AG08396 (cell line): ENCODE measurements at regions not wholly inside any gene's neighbourhood (a gene's known extent, or its start where the extent isn't known, plus 50 kb on each side); places are given as distances from the start of the nearest gene placed in this dataset.
"Not testable (repeated sequence)": the region's sequence is repeated elsewhere in the genome, so short reads cannot be mapped to it uniquely, and the experiment has no call there.

Experiments used
- DNase-seq: peaks from one replicate; pipeline ENCODE4 v3.0.0; 2012; ENCODE audit warnings: low spot score, mixed read lengths

GRCh38 chr19:27966390-27966816 is 1246.5 kb downstream of the UQCRFS1 start:
- DNase-seq: peak; percentile 6

DNA sequence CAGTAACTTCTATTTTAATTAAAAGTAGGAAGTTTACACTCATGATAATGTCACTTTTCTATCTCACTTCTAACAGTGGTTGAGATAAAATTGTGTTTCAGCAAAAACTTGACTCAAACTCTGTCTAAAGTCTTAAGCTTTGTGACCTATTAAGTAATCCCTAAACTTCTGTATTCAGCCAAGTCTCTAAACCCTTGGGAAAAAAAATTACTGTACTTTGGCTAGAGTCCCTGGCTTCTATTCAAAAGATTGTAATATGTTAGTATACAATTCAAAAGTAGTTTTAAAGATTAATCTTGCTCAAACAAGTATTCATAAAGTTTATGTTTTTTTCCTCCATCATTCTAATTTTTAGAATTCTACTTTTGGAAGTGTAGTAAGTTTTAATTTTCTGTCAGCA is 1248.8 kb downstream of the UQCRFS1 start:
- DNase-seq: no peak

DNA sequence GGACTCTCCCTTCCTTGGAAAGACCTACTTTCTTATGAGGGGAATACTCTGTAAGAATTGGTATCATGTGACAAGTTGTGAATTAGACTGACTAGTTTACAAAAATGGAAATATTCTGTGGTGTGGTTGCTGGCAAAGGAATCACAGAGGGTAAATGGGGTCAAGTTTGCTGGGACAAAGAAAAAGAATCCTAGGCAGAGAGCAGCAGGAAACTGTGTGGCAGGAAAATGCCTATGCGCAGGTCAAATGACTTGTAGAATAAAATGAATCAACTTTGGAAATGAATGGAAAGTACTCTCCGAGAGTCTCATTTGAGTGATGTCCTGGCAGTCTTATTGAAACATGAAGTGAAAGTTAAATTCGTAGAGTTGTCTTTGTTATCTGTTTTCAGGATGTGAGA is 1250.7 kb downstream of the UQCRFS1 start:
- DNase-seq: no peak

DNA sequence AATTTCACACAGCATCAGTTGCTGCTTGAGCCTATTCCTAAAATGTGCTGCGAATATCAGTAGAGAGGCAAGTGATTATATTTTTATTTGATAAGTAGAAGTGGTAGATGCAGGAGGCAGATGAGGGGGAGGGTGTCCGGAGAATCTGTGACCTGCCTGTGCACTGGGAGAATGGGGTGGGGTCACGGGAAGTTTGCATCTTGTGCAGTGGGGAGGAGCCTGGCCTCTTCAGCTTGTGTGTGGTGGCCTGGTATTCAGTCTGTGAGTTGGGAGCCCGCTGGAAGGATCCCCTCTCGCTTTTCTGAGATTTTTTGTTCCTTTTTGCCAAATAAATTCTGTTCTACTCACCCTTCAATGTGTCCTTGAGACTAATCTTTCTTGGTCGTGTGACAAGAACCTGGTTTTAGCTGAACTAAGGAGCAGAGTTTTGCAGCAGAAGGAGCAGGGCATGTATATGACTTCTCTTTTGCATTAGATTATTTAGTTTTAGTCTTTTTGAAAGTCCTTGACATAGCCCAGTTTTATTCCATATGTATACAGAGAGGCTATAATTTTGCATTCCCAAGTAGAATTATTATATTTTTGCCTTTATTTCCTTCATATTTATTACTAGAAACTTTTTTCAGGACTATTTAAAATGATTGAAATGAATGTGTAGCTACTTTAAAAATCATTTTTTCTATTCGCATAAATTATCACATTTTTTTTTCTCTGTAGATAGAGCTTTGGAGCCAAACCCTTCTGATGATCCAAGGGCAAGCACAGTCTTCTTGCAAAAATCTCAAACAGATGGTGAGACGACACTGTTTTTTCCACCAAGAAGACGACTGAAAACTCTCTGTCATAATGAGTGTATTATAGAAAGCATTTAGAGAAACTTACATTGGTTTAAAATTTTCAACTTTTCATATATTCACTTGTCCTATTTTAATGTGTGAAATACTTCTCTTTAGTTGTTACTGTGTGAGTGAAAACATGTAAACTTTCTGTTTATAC is 1257.2 kb downstream of the UQCRFS1 start:
- DNase-seq: no peak

DNA sequence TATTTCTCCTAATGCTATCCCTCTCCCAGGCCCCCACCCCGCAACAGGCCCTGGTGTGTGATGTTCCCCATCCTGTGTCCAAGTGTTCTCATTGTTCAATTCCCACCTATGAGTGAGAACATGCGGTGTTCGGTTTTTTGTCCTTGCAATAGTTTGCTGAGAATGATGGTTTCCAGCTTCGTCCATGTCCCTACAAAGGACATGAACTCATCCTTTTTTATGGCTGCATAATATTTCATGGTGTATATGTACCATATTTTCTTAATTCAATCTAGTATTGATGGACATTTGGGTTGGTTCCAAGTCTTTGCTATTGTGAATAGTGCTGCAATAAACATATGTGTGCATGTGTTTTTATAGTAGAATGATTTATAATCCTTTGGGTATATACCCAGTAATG is 1270.3 kb downstream of the UQCRFS1 start:
- DNase-seq: not testable (repeated sequence)

DNA sequence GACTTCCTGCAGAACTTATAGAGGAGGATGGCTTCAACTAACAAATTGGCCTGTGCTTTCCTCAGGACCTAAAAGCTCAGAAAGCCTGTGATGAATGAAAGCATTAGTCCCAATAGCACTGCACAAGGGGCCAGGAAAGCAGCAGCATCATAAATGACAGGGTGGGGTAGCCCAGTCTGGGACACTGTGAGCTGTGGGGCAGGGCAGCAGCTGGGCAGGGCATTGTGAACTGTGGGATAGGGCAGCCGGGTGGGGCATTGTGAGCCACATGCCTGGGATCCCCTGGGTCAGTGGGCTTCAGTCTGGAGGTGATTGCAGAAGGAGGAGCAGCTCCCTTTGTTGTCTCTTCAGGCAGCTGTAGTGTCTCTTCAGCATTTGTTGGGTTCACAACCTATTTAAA is 1276.8 kb downstream of the UQCRFS1 start:
- no peak for DNase-seq

DNA sequence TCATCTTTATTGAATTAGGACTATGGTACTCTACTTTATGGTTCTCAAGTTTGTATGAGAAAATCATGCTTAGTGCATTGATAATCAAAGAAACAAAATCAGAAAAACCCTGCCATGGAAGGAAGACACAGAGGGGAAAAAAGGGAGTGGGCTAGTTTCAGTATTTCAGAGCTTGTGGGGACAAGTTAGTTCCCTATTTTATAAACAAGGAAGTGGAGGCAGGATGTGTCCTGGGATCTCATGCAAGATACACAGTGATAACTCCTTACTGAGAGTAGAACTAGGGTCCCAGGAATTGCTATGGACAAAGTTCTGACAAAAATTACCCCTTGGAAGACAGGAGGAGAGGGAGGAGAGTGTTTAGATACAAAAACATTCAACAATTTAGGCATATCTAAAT is 1277.3 kb downstream of the UQCRFS1 start:
- no peak for DNase-seq

DNA sequence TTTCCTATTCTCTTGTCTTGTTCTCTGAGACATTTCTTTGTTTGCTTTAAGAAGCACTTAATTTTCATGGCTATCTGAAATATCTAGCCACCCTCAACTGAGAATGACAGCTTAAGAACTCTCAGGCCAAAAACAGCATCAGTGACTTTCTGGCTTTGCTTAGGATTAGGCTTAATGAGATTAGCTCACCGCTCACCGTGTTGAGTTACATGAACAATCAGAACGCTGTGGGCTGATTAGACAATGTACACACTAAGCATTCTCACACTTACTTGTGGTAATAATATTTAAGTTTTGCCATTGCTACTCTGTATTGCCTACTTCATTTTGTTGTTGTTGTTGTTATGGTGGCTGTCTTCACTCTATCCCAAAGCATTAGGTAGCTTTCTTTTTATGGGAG is 1283.6 kb downstream of the UQCRFS1 start:
- no peak for DNase-seq

GRCh38 chr19:27925202-27925601 is 1287.7 kb downstream of the UQCRFS1 start:
- no peak for DNase-seq

GRCh38 chr19:27922970-27923369 is 1290.0 kb downstream of the UQCRFS1 start:
- DNase-seq: no peak

DNA sequence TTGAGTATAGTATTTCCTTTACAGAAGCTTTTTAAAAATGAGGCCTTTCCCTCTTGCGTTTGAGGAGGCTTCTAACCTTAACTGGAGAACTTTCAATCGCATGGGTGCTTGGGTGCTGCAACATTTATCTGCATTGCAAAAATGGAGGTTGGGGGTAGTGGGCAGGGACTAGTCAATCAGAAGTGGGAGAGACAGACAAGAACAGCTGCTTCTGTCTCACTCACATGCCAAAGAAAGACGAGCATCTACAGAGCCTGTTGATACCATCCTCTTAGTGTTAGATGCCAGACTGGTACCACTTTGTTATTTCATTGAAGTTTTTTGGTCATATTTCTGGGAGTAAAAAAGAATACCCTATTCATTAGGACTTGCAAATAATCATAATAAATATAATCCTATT is 1292.2 kb downstream of the UQCRFS1 start:
- no peak for DNase-seq

DNA sequence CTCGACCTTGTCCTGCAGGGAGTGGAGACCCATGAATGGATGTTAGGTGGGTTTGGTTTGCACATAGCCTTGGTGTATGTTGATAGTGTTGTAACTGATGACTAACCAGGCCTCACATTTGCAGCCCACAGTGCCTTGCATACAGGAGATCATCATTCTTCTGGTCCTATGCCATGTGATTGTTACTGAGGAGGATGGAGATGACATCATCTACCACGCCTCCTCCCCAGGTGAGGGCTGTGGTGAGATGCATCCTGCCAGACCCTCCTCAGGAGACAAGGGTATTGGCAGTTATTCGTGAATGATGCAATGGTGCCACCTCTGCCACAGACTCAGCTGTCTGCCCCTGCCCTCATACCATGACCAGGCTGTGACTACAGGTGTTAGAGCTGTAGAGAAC is 1294.1 kb downstream of the UQCRFS1 start:
- no peak for DNase-seq

DNA sequence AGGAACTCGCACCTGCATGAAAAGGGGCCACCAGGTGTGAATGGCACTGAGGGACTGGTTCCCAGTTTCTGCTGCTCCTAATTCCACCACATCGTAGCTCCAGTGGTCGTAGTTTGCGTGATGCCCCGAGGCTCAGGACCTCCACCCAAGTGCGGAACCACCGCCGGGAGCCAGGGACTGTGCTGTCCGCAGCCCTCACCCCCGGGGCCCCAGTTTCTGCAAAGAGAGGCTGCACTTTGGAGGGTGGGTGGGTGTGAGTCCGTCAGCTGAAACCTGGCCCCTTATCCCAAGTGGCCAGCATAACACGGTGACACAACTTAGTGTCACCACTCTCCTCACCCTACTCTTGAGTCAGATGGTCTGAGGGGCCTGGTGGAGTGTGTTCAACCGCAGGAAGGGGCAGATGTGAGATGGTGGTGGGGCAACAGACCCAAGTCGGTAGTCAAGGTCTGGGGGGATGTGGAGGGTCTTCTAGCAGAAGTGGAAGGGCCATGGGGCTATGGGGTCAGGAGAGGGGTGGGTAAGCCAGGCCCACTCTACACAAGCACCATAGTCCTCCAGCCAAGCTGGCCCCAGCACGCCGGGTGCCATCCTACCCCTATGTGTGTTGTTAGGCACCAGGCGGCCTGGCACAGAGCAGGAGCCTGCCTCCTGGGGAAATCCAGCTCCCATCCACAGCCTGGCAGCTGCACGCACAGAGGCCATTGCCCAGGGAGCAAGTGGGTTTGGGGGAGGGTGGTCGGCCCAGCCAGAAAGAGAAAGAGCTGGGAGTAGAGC is 1301.6 kb downstream of the UQCRFS1 start:
- DNase-seq: no peak

DNA sequence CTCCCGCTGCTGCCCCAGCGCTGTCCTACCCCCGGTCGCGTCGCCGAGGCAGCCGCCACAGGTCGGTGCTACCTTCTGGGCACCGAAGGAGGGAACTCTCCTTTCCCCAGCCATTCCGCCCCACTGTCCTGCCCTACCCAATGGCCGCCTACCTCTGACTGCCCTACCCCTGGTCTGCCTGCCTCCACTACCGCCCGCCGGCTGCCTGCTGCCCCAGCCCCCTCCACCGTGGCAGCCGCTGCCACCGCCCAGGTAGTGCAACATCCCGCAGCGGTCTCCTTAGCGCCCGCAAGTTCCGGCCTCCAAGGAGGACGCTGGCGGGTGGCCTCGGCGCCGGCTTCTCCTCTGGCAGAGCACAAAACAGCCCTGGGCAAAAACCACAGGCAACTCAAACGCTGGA is 1303.1 kb downstream of the UQCRFS1 start:
- DNase-seq: no peak

DNA sequence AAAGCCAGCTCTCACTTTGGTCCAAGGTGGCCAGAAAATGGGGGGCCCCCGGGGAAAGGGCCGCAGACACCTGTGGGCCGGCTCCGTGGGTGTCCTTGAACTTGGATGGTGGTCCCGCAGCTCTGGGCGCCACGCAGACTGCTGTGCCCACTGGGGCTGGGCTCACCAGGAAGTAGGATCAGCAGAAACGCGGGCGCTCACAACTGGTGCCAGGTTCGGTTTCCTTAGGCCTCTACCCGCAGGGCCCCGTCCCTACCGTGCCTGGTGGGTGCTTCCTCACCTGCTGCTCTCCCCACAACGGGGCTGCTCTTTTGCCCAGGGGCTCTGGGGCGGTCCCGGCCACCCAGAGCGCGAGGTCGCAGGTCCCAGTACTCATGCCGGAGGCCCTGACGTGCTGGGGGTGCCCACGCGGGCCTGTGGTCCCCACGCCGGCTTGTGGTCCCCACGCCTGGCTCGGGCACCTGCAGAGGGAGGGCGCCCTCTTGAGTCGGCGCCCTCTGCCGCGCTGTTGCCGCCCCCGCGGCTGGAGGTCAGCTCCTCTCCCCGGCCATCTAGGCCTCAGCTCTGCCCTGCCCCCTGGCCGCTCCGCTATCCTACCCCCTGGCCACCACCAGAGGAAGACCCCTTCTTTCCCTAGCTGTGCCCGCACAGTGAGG is 1303.6 kb downstream of the UQCRFS1 start:
- no peak for DNase-seq

- DNase-seq: no peak
Measured at GRCh38 chr19:27906081-27906480, 1306.9 kb downstream of the UQCRFS1 start.

DNA sequence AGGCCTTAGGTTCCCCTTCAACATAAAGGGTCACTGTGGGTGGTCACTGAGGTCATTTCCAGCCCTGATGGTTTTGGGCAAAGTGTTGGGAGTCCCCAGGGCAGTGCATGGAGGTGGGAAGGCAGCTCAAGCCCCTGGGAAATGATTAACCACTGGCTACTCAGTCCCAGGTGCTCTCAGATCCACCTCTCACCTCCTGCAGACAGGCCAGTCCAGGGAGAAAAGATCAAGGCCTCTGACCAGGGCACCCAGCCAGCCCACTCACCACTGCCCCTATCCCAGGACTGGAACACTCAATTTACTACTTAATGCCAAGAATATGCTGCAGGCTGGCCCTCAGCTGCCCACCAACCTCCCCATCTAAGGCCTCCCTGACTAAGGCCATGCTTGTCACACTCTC is 1307.9 kb downstream of the UQCRFS1 start:
- no peak for DNase-seq

DNA sequence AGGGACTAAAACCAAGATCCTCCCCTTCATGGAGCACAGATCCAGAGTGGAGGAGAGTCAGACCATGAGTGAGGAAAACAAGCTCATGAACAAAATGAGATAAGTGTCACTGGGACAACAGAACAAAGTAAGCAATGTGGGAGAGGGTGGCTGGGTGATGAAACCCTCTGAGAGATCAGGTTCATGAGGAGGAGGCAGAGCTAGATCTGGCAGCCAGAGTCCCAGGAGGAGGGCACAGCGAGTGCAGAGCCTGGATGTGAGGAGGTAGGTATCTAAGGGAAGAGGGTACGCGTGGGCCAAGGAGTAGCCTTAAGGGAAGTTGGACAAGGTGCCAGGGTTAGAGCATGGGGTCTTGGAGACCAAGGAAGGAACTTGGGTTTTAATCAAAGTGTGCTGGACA is 1311.9 kb downstream of the UQCRFS1 start:
- DNase-seq: no peak

DNA sequence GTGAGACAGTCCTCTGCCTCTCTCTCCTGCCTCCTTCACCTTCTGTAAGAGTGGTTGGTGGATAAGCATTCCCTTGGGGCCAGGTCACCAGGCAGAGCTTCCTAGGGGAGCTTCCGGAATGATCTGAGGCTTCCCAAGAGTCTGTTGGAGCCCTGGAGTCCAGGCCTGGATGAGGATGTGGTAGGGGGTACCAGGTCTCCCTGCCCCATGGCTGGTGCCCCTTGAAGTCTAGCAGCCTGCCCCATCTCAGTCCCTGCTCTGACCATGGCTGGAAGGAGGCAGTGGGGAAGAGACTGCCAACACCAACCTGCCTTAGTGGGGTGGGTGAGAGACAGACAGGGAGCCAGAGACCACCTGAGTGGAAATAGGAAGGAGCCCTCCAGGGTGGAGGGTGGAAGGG is 1316.9 kb downstream of the UQCRFS1 start:
- DNase-seq: no peak

GRCh38 chr19:27894906-27895754 is 1317.8 kb downstream of the UQCRFS1 start:
- no peak for DNase-seq

DNA sequence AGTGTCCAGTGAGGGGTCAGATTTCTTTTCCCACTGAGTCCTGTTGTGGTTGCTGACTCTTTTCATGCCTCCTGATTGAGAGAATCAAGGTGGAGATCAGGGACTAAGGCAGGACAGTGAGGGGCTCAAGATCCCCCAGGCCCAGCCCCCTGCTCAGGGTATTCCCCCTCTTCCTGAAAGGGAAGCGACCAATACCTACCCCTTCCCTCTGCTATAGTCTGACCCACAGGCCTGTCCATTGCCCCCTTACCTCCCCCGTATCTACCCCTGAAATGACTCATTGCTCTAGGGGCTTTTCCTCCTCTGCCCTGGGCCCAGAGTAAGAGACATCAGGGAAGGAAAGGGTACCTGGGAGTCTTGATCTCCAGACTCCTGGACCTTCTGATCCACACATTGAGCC is 1320.5 kb downstream of the UQCRFS1 start:
- DNase-seq: no peak

GRCh38 chr19:27891411-27891810 is 1321.5 kb downstream of the UQCRFS1 start:
- DNase-seq: no peak
